ENCODE measurements at regions not wholly inside any gene's neighbourhood (a gene's known extent, or its start where the extent isn't known, plus 50 kb on each side); places are given as distances from the start of the nearest gene placed in this dataset.

GRCh38 chr12:89138048-89138852, 214.1 kb downstream of the DUSP6 start:
- H3K4me1 ChIP-seq (ENCODE audit: control insufficient read depth, insufficient read depth, low read length, poor library complexity, severe bottlenecking), result peaks cover 7% of the 10 kb centered on the region
- H3K4me3 ChIP-seq (ENCODE audit: extremely low read depth, insufficient read depth, low read length, poor library complexity, severe bottlenecking), result no peak overlapping the region
- H3K27ac ChIP-seq (ENCODE audit: low read depth, low read length, severe bottlenecking), result no peak overlapping the region
- no peaks in the 10 kb centered on the region for H3K9me3 ChIP-seq (ENCODE audit: control insufficient read depth, low read length)
- no peaks in the 10 kb centered on the region for H3K36me3 ChIP-seq (ENCODE audit: control insufficient read depth, insufficient read depth, low read length)

- Histone ChIP-seq H3K36me3 (ENCODE audit: control insufficient read depth, insufficient read depth, low read length) (no peaks in the 10 kb centered on the region), H3K4me3 (ENCODE audit: extremely low read depth, insufficient read depth, low read length, poor library complexity, severe bottlenecking) (no peak overlapping the region), H3K4me1 (ENCODE audit: control insufficient read depth, insufficient read depth, low read length, poor library complexity, severe bottlenecking) (peaks cover 7% of the 10 kb centered on the region), H3K27ac (ENCODE audit: low read depth, low read length, severe bottlenecking) (no peak overlapping the region), H3K9me3 (ENCODE audit: control insufficient read depth, low read length) (no peaks in the 10 kb centered on the region)
Observed at GRCh38 chr12:89135976-89136634, 216.2 kb downstream of the DUSP6 start.

- Histone ChIP-seq H3K4me3 (ENCODE audit: extremely low read depth, insufficient read depth, low read length, poor library complexity, severe bottlenecking) (no peak overlapping the region), H3K4me1 (ENCODE audit: control insufficient read depth, insufficient read depth, low read length, poor library complexity, severe bottlenecking) (peaks cover 7% of the 10 kb centered on the region), H3K27ac (ENCODE audit: low read depth, low read length, severe bottlenecking) (no peak overlapping the region), H3K36me3 (ENCODE audit: control insufficient read depth, insufficient read depth, low read length) (no peaks in the 10 kb centered on the region), H3K9me3 (ENCODE audit: control insufficient read depth, low read length) (no peaks in the 10 kb centered on the region)
- WGBS, 2 experiments (ENCODE audit: insufficient coverage in 2 of 2), result 93% methylated on average over 3 of the region's 3 CpGs; no CpG with 5 or more reads in 1 of the 2 experiments
Observed at GRCh38 chr12:89134213-89134770, 218.0 kb downstream of the DUSP6 start.

- Histone ChIP-seq H3K4me1 (ENCODE audit: control insufficient read depth, insufficient read depth, low read length, poor library complexity, severe bottlenecking) (no peaks in the 10 kb centered on the region), H3K27ac (ENCODE audit: low read depth, low read length, severe bottlenecking) (no peak overlapping the region), H3K4me3 (ENCODE audit: extremely low read depth, insufficient read depth, low read length, poor library complexity, severe bottlenecking) (no peak overlapping the region), H3K9me3 (ENCODE audit: control insufficient read depth, low read length) (no peaks in the 10 kb centered on the region), H3K36me3 (ENCODE audit: control insufficient read depth, insufficient read depth, low read length) (no peaks in the 10 kb centered on the region)
- 92 to 100% methylated on average over 2 of the region's 3 CpGs for WGBS, 2 experiments (ENCODE audit: insufficient coverage in 2 of 2)
Observed at GRCh38 chr12:89129167-89129870, 223.0 kb downstream of the DUSP6 start.

GRCh38 chr12:89126712-89127111, 225.6 kb downstream of the DUSP6 start:
- H3K27ac ChIP-seq (ENCODE audit: low read depth, low read length, severe bottlenecking), result no peak overlapping the region
- no peaks in the 10 kb centered on the region for H3K36me3 ChIP-seq (ENCODE audit: control insufficient read depth, insufficient read depth, low read length)
- no peak overlapping the region for H3K4me3 ChIP-seq (ENCODE audit: extremely low read depth, insufficient read depth, low read length, poor library complexity, severe bottlenecking)
- WGBS, 2 experiments (ENCODE audit: insufficient coverage in 2 of 2), result 85% methylated on average over 2 to 3 of the region's 3 CpGs
- H3K9me3 ChIP-seq (ENCODE audit: control insufficient read depth, low read length), result no peaks in the 10 kb centered on the region
- no peaks in the 10 kb centered on the region for H3K4me1 ChIP-seq (ENCODE audit: control insufficient read depth, insufficient read depth, low read length, poor library complexity, severe bottlenecking)

GRCh38 chr12:89122852-89123251, 229.4 kb downstream of the DUSP6 start:
- Histone ChIP-seq H3K9me3 (ENCODE audit: control insufficient read depth, low read length) (no peaks in the 10 kb centered on the region), H3K4me1 (ENCODE audit: control insufficient read depth, insufficient read depth, low read length, poor library complexity, severe bottlenecking) (no peaks in the 10 kb centered on the region), H3K27ac (ENCODE audit: low read depth, low read length, severe bottlenecking) (no peak overlapping the region), H3K36me3 (ENCODE audit: control insufficient read depth, insufficient read depth, low read length) (no peaks in the 10 kb centered on the region), H3K4me3 (ENCODE audit: extremely low read depth, insufficient read depth, low read length, poor library complexity, severe bottlenecking) (no peak overlapping the region)
- no CpG with 5 or more reads among the region's 1 CpG for WGBS, 2 experiments (ENCODE audit: insufficient coverage in 2 of 2)

GRCh38 chr12:89117448-89118034, 234.8 kb downstream of the DUSP6 start:
- no peak overlapping the region for H3K4me3 ChIP-seq (ENCODE audit: extremely low read depth, insufficient read depth, low read length, poor library complexity, severe bottlenecking)
- no peaks in the 10 kb centered on the region for H3K4me1 ChIP-seq (ENCODE audit: control insufficient read depth, insufficient read depth, low read length, poor library complexity, severe bottlenecking)
- H3K36me3 ChIP-seq (ENCODE audit: control insufficient read depth, insufficient read depth, low read length), result no peaks in the 10 kb centered on the region
- no peak overlapping the region for H3K27ac ChIP-seq (ENCODE audit: low read depth, low read length, severe bottlenecking)
- WGBS, 2 experiments (ENCODE audit: insufficient coverage in 2 of 2), result 71 to 76% methylated on average over 2 of the region's 2 CpGs
- no peaks in the 10 kb centered on the region for H3K9me3 ChIP-seq (ENCODE audit: control insufficient read depth, low read length)

- no peaks in the 10 kb centered on the region for H3K9me3 ChIP-seq (ENCODE audit: control insufficient read depth, low read length)
- 83% methylated on average over 1 of the region's 2 CpGs; no CpG with 5 or more reads in 1 of the 2 experiments for WGBS, 2 experiments (ENCODE audit: insufficient coverage in 2 of 2)
- no peaks in the 10 kb centered on the region for H3K4me1 ChIP-seq (ENCODE audit: control insufficient read depth, insufficient read depth, low read length, poor library complexity, severe bottlenecking)
- no peak overlapping the region for H3K27ac ChIP-seq (ENCODE audit: low read depth, low read length, severe bottlenecking)
- no peaks in the 10 kb centered on the region for H3K36me3 ChIP-seq (ENCODE audit: control insufficient read depth, insufficient read depth, low read length)
- no peak overlapping the region for H3K4me3 ChIP-seq (ENCODE audit: extremely low read depth, insufficient read depth, low read length, poor library complexity, severe bottlenecking)
Observed at GRCh38 chr12:89111964-89112363, 240.3 kb downstream of the DUSP6 start.

- Histone ChIP-seq H3K27ac (ENCODE audit: low read depth, low read length, severe bottlenecking) (no peak overlapping the region), H3K4me1 (ENCODE audit: control insufficient read depth, insufficient read depth, low read length, poor library complexity, severe bottlenecking) (no peaks in the 10 kb centered on the region), H3K9me3 (ENCODE audit: control insufficient read depth, low read length) (no peaks in the 10 kb centered on the region), H3K4me3 (ENCODE audit: extremely low read depth, insufficient read depth, low read length, poor library complexity, severe bottlenecking) (no peak overlapping the region), H3K36me3 (ENCODE audit: control insufficient read depth, insufficient read depth, low read length) (no peaks in the 10 kb centered on the region)
- WGBS, 2 experiments (ENCODE audit: insufficient coverage in 2 of 2), result 80% methylated on average over 1 of the region's 2 CpGs; no CpG with 5 or more reads in 1 of the 2 experiments
Observed at GRCh38 chr12:89108265-89108664, 244.0 kb downstream of the DUSP6 start.

- Histone ChIP-seq H3K36me3 (ENCODE audit: control insufficient read depth, insufficient read depth, low read length) (no peaks in the 10 kb centered on the region), H3K9me3 (ENCODE audit: control insufficient read depth, low read length) (no peaks in the 10 kb centered on the region), H3K27ac (ENCODE audit: low read depth, low read length, severe bottlenecking) (no peak overlapping the region), H3K4me1 (ENCODE audit: control insufficient read depth, insufficient read depth, low read length, poor library complexity, severe bottlenecking) (no peaks in the 10 kb centered on the region), H3K4me3 (ENCODE audit: extremely low read depth, insufficient read depth, low read length, poor library complexity, severe bottlenecking) (no peak overlapping the region)
- 86 to 96% methylated on average over 2 to 4 of the region's 5 CpGs for WGBS, 2 experiments (ENCODE audit: insufficient coverage in 2 of 2)
Observed at GRCh38 chr12:89106950-89107349, 245.4 kb downstream of the DUSP6 start.

Measured in mesodermal cell (in vitro differentiated cells).